Loucy (cell line): ENCODE measurements at regions not wholly inside any gene's neighbourhood (a gene's known extent, or its start where the extent isn't known, plus 50 kb on each side); places are given as distances from the start of the nearest gene placed in this dataset.

Experiments used
- H2AFZ ChIP-seq: fragments of 200-600 bp; sonication (generic); 2 replicates; pipeline ENCODE4 v1.6.0; 2016; ENCODE audit warnings: antibody characterized with exemption, mild to moderate bottlenecking, low read length, moderate library complexity
- H3F3A ChIP-seq: fragments of 200-600 bp; 2 replicates; pipeline ENCODE4 v1.6.0; 2016; ENCODE audit warnings: antibody characterized with exemption, low read depth, mild to moderate bottlenecking
- H3K27me3 ChIP-seq: fragments of 200-600 bp; sonication (generic); 2 replicates; pipeline ENCODE4 v1.6.1; 2014; ENCODE audit warnings: low read length, mild to moderate bottlenecking; ENCODE audit not compliant: insufficient read depth, poor library complexity, severe bottlenecking
- H3K36me3 ChIP-seq: fragments of 200-600 bp; sonication (generic); 2 replicates; pipeline ENCODE4 v1.6.1; 2016; ENCODE audit warnings: low read length; ENCODE audit not compliant: insufficient read depth
- H3K4me1 ChIP-seq: fragments of 200-600 bp; sonication (generic); 2 replicates; pipeline ENCODE4 v1.5.1; 2014; ENCODE audit warnings: low read length, mild to moderate bottlenecking; ENCODE audit not compliant: insufficient read depth, poor library complexity, severe bottlenecking
- H3K4me2 ChIP-seq: fragments of 200-600 bp; sonication (generic); 2 replicates; pipeline ENCODE4 v1.6.0; 2014; ENCODE audit warnings: antibody characterized with exemption, low read length, low read depth, mild to moderate bottlenecking; ENCODE audit not compliant: poor library complexity, severe bottlenecking
- H3K4me3 ChIP-seq: fragments of 200-600 bp; sonication (generic); 2 replicates; pipeline ENCODE4 v1.5.1; 2014; ENCODE audit warnings: low read length, mild to moderate bottlenecking, mixed read lengths; ENCODE audit not compliant: poor library complexity, severe bottlenecking
- H3K79me2 ChIP-seq: fragments of 200-600 bp; sonication (generic); 2 replicates; pipeline ENCODE4 v1.6.1; 2014; ENCODE audit warnings: low read length; ENCODE audit not compliant: insufficient read depth
- H3K9ac ChIP-seq: fragments of 200-600 bp; sonication (generic); 2 replicates; pipeline ENCODE4 v1.6.0; 2014; ENCODE audit warnings: mild to moderate bottlenecking, low read depth, low read length, moderate library complexity; ENCODE audit not compliant: poor library complexity, severe bottlenecking
- H3K9me2 ChIP-seq: fragments of 200-600 bp; sonication (generic); replicated peaks from 2 replicates; pipeline ENCODE4 v1.6.1; 2016; ENCODE audit warnings: low read depth, low read length, mixed read lengths
- H3K9me3 ChIP-seq: fragments of 200-600 bp; sonication (generic); 2 replicates; pipeline ENCODE4 v1.6.1; 2014; ENCODE audit warnings: mild to moderate bottlenecking, antibody characterized with exemption, low read length, low read depth; ENCODE audit not compliant: insufficient read depth
- H4K20me1 ChIP-seq: fragments of 200-600 bp; sonication (generic); 2 replicates; pipeline ENCODE4 v1.6.0; 2014; ENCODE audit warnings: antibody characterized with exemption, low read length, mild to moderate bottlenecking; ENCODE audit not compliant: insufficient read depth, poor library complexity, severe bottlenecking
- CTCF ChIP-seq: fragments of 200-600 bp; sonication (generic); conservative IDR thresholded peaks from 2 replicates; pipeline ENCODE4 v1.5.1; 2014; ENCODE audit warnings: mild to moderate bottlenecking, antibody characterized with exemption, low read length
- EZH2phosphoT487 ChIP-seq: fragments of 200-600 bp; IDR thresholded peaks from 2 replicates; pipeline ENCODE4 v1.6.1; 2018; ENCODE audit warnings: antibody characterized with exemption, mild to moderate bottlenecking, moderate library complexity, borderline replicate concordance

- H3K4me2 ChIP-seq: no peak overlapping the region
- TF ChIP-seq CTCF: no peak
- no peak for TF ChIP-seq EZH2phosphoT487
Measured at GRCh38 chr6:905556-905955, 212.6 kb upstream of the EXOC2 start.

GRCh38 chr6:904994-905393 is 212.1 kb upstream of the EXOC2 start:
- H3K4me2 ChIP-seq: no peak overlapping the region
- no peaks in the 10 kb centered on the region for H3K36me3 ChIP-seq
- no peaks in the 10 kb centered on the region for H3F3A ChIP-seq
- no peak for TF ChIP-seq EZH2phosphoT487
- no peak for TF ChIP-seq CTCF
- H3K9ac ChIP-seq: no peak overlapping the region
- H3K4me1 ChIP-seq: no peaks in the 10 kb centered on the region
- H2AFZ ChIP-seq: no peak overlapping the region
- H3K9me3 ChIP-seq: no peaks in the 10 kb centered on the region
- no peaks in the 10 kb centered on the region for H3K9me2 ChIP-seq
- H3K79me2 ChIP-seq: no peaks in the 10 kb centered on the region
- H4K20me1 ChIP-seq: no peaks in the 10 kb centered on the region
- H3K4me3 ChIP-seq: no peak overlapping the region
- H3K27me3 ChIP-seq: no peaks in the 10 kb centered on the region

More at GRCh38 chr6:905556-905955, 212.6 kb upstream of the EXOC2 start:
- Histone ChIP-seq H3F3A (no peaks in the 10 kb centered on the region), H3K79me2 (no peaks in the 10 kb centered on the region), H3K4me1 (no peaks in the 10 kb centered on the region), H3K9me2 (no peaks in the 10 kb centered on the region), H3K9ac (no peak overlapping the region), H3K9me3 (no peaks in the 10 kb centered on the region), H2AFZ (no peak overlapping the region), H3K27me3 (no peaks in the 10 kb centered on the region), H3K4me3 (no peak overlapping the region), H3K36me3 (no peaks in the 10 kb centered on the region), H4K20me1 (no peaks in the 10 kb centered on the region)

- no peaks in the 10 kb centered on the region for H3F3A ChIP-seq
- no peak overlapping the region for H3K4me2 ChIP-seq
- H3K9me3 ChIP-seq: no peaks in the 10 kb centered on the region
- TF ChIP-seq EZH2phosphoT487: no peak
- no peak for TF ChIP-seq CTCF
- no peak overlapping the region for H3K9ac ChIP-seq
- H2AFZ ChIP-seq: no peak overlapping the region
- H3K4me3 ChIP-seq: no peak overlapping the region
- no peaks in the 10 kb centered on the region for H4K20me1 ChIP-seq
- no peaks in the 10 kb centered on the region for H3K27me3 ChIP-seq
- no peaks in the 10 kb centered on the region for H3K36me3 ChIP-seq
- H3K79me2 ChIP-seq: no peaks in the 10 kb centered on the region
- no peaks in the 10 kb centered on the region for H3K4me1 ChIP-seq
- H3K9me2 ChIP-seq: no peaks in the 10 kb centered on the region
Measured at GRCh38 chr6:903761-904160, 210.8 kb upstream of the EXOC2 start.
